Hepatocyte (in vitro differentiated cells): ENCODE measurements at regions not wholly inside any gene's neighbourhood (a gene's known extent, or its start where the extent isn't known, plus 50 kb on each side); places are given as distances from the start of the nearest gene placed in this dataset.
"Not testable (repeated sequence)": the region's sequence is repeated elsewhere in the genome, so short reads cannot be mapped to it uniquely, and the experiment has no call there.

ENCODE experiments used
- DNase-seq: peaks from one replicate; pipeline ENCODE4 v3.0.0-alpha.2; 2016; ENCODE audit warnings: low spot score
- H2AFZ ChIP-seq: fragments of 200-600 bp; sonication (generic); 2 replicates; pipeline ENCODE4 v1.6.0; 2016; ENCODE audit warnings: antibody characterized with exemption, mild to moderate bottlenecking
- H3K27ac ChIP-seq: fragments of 200-600 bp; sonication (generic); 2 replicates; pipeline ENCODE4 v1.5.1; 2016; ENCODE audit warnings: mild to moderate bottlenecking
- H3K27me3 ChIP-seq: fragments of 200-600 bp; sonication (generic); 2 replicates; pipeline ENCODE4 v1.6.1; 2016
- H3K36me3 ChIP-seq: fragments of 200-600 bp; sonication (generic); replicated peaks from 2 replicates; pipeline ENCODE4 v1.5.1; 2016; ENCODE audit warnings: low read depth; ENCODE audit not compliant: insufficient read depth
- H3K4me1 ChIP-seq: fragments of 200-600 bp; sonication (generic); 2 replicates; pipeline ENCODE4 v1.5.1; 2016; ENCODE audit warnings: mild to moderate bottlenecking, moderate library complexity; ENCODE audit not compliant: insufficient read depth
- H3K4me2 ChIP-seq: fragments of 200-600 bp; sonication (generic); 2 replicates; pipeline ENCODE4 v1.6.0; 2016
- H3K4me3 ChIP-seq: fragments of 200-600 bp; sonication (generic); 2 replicates; pipeline ENCODE4 v1.5.1; 2016; ENCODE audit warnings: mild to moderate bottlenecking
- H3K79me2 ChIP-seq: fragments of 200-600 bp; sonication (generic); 2 replicates; pipeline ENCODE4 v1.6.0; 2017; ENCODE audit warnings: mild to moderate bottlenecking
- H3K9me2 ChIP-seq: fragments of 200-600 bp; sonication (generic); replicated peaks from 2 replicates; pipeline ENCODE4 v1.6.0; 2017; ENCODE audit warnings: mild to moderate bottlenecking; ENCODE audit not compliant: insufficient read depth
- H3K9me3 ChIP-seq: fragments of 200-600 bp; sonication (generic); 2 replicates; pipeline ENCODE4 v1.5.1; 2016; ENCODE audit warnings: low read depth, mild to moderate bottlenecking
- H4K20me1 ChIP-seq: fragments of 200-600 bp; sonication (generic); 2 replicates; pipeline ENCODE4 v1.6.0; 2016; ENCODE audit warnings: mild to moderate bottlenecking; ENCODE audit not compliant: insufficient read depth, poor library complexity, severe bottlenecking
- EZH2 ChIP-seq: fragments of 200-600 bp; sonication (generic); IDR thresholded peaks from 2 replicates; pipeline ENCODE4 v1.6.1; 2016; ENCODE audit warnings: antibody characterized with exemption, mild to moderate bottlenecking, borderline replicate concordance
- EZH2phosphoT487 ChIP-seq: fragments of 200-600 bp; sonication (generic); IDR thresholded peaks from one replicate; pipeline ENCODE4 v1.6.1; 2018; ENCODE audit warnings: antibody characterized with exemption, mild to moderate bottlenecking, low read depth, moderate library complexity; ENCODE audit not compliant: unreplicated experiment, severe bottlenecking
- WGBS: methylation state at CpG from one replicate; pipeline ENCODE4 v1.1.6; 2016; ENCODE audit warnings: low lambda C conversion rate; ENCODE audit errors: missing lambda C conversion rate; 5-methylcytosine and 5-hydroxymethylcytosine counted together
- TF ChIP-seq, protein P1 (sequence below): fragments of 200-600 bp; sonication (generic); IDR thresholded peaks from 2 replicates; pipeline ENCODE4 v1.5.1; 2016; ENCODE audit warnings: antibody characterized with exemption, mild to moderate bottlenecking; ENCODE audit not compliant: poor library complexity

DNA sequence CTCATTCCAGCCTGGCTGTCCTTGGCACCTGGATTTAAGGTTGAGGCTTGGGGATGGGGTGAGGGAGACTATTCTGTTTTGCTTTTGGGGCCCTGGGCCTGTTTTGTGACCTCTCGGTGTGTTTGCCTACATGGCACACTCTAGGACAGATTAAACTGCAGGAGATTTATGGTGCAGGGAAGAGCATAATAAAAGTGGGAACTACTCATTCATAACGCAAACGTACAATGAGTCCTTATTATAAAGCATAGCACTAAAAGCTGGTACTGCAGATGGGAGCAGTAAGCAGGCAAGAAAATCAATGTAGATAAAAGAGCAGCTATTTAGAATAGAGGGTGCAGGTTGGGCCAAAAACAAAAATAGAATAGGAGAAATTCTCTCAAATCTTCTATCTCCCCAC lies 238.4 kb downstream of the ACTR3 start:
- H3K27me3 ChIP-seq, result no peaks in the 10 kb centered on the region
- H4K20me1 ChIP-seq, result no peaks in the 10 kb centered on the region
- no peaks in the 10 kb centered on the region for H3K36me3 ChIP-seq
- WGBS, result 97% methylated on average over 3 of the region's 3 CpGs
- H3K9me2 ChIP-seq, result no peaks in the 10 kb centered on the region
- no peak for TF ChIP-seq EZH2
- TF ChIP-seq, protein P1, sequence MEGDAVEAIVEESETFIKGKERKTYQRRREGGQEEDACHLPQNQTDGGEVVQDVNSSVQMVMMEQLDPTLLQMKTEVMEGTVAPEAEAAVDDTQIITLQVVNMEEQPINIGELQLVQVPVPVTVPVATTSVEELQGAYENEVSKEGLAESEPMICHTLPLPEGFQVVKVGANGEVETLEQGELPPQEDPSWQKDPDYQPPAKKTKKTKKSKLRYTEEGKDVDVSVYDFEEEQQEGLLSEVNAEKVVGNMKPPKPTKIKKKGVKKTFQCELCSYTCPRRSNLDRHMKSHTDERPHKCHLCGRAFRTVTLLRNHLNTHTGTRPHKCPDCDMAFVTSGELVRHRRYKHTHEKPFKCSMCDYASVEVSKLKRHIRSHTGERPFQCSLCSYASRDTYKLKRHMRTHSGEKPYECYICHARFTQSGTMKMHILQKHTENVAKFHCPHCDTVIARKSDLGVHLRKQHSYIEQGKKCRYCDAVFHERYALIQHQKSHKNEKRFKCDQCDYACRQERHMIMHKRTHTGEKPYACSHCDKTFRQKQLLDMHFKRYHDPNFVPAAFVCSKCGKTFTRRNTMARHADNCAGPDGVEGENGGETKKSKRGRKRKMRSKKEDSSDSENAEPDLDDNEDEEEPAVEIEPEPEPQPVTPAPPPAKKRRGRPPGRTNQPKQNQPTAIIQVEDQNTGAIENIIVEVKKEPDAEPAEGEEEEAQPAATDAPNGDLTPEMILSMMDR, result no peak
- no peak for TF ChIP-seq EZH2phosphoT487
- no peaks in the 10 kb centered on the region for H3K4me1 ChIP-seq
- no peak overlapping the region for H3K4me2 ChIP-seq
- no peak overlapping the region for H3K27ac ChIP-seq
- H3K9me3 ChIP-seq, result no peaks in the 10 kb centered on the region
- H3K79me2 ChIP-seq, result no peaks in the 10 kb centered on the region
- H3K4me3 ChIP-seq, result no peak overlapping the region
- H2AFZ ChIP-seq, result no peak overlapping the region
- no peak for DNase-seq

DNA sequence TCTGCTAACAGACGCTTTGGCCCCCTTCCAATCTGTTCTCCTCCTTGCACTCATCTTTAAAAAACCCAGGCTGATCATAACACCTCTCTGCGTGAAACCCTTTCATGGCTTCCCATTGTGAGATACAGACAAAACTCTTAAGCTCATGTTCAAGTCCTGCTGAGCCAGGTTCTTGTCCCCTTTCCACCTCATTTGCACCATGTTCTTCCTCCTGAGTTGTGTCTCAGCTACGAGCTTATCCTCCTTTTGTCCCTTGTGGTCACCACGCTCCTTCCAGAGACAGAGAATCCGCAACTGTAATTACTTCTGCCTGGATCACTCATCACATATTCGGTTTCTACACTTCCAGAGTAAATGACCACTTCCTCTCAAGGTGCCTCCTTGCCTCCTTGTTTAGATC lies 238.8 kb downstream of the ACTR3 start:
- Histone ChIP-seq H3K9me2 (no peaks in the 10 kb centered on the region), H4K20me1 (no peaks in the 10 kb centered on the region), H3K4me2 (no peak overlapping the region), H3K4me3 (no peak overlapping the region), H3K27ac (no peak overlapping the region), H3K4me1 (no peaks in the 10 kb centered on the region), H3K9me3 (no peaks in the 10 kb centered on the region), H2AFZ (no peak overlapping the region), H3K79me2 (no peaks in the 10 kb centered on the region), H3K27me3 (no peaks in the 10 kb centered on the region), H3K36me3 (no peaks in the 10 kb centered on the region)
- 79% methylated on average over 6 of the region's 6 CpGs for WGBS
- TF ChIP-seq, protein P1, result no peak
- TF ChIP-seq EZH2phosphoT487, result no peak
- no peak for TF ChIP-seq EZH2
- no peak for DNase-seq

DNA sequence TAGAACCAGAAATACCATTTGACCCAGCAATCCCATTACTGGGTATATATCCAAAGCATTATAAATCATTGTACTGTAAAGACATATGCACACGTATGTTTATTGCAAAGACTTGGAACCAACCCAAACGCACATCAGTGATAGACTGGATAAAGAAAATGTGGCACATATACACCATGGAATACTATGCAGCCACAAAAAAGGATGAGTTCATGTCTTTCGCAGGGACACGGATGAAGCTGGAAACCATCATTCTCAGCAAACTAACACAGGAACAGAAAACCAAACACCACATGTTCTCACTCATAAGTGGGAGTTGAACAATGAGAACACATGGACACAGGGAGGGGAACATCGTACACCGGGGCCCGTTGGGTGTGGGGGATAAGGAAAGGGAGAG lies 242.2 kb downstream of the ACTR3 start:
- H3K27ac ChIP-seq, H3K4me3 ChIP-seq, H3K4me1 ChIP-seq, H3K9me2 ChIP-seq, H3K36me3 ChIP-seq, H3K4me2 ChIP-seq, DNase-seq, H2AFZ ChIP-seq, H3K27me3 ChIP-seq, H3K79me2 ChIP-seq, H3K9me3 ChIP-seq, H4K20me1 ChIP-seq: not testable (repeated sequence)
- 96% methylated on average over 7 of the region's 7 CpGs for WGBS

DNA sequence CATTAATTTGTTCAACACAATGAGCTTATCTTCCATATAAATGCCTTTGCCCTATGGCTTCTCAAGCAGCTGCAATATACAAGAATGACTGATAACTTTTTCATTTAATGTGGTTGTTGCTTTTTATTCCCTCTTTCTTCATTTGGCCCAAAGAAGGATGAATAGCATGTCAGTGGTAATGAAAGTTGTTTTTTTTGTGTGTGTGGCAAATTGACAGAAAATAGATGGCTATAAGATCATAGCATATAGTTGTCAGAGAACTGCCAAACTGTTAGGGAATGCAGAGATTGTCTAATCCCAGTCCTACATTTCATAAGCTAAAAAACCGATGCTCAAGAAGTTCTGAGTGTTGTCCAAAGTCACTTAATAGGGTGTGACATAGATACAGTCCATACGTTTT lies 244.3 kb downstream of the ACTR3 start:
- Histone ChIP-seq H3K9me2 (no peaks in the 10 kb centered on the region), H3K36me3 (no peaks in the 10 kb centered on the region), H3K4me3 (no peak overlapping the region), H3K79me2 (no peaks in the 10 kb centered on the region), H3K4me1 (no peaks in the 10 kb centered on the region), H3K9me3 (no peaks in the 10 kb centered on the region), H3K27me3 (no peaks in the 10 kb centered on the region), H3K27ac (no peak overlapping the region), H4K20me1 (no peaks in the 10 kb centered on the region), H3K4me2 (no peak overlapping the region), H2AFZ (no peak overlapping the region)
- no peak for TF ChIP-seq EZH2
- TF ChIP-seq EZH2phosphoT487, result no peak
- TF ChIP-seq, protein P1, result no peak
- no peak for DNase-seq
- WGBS, result 62% methylated on average over 2 of the region's 2 CpGs
